GM21717 (cell line): ENCODE measurements at regions not wholly inside any gene's neighbourhood (a gene's known extent, or its start where the extent isn't known, plus 50 kb on each side); places are given as distances from the start of the nearest gene placed in this dataset.

Source experiments
- ATAC-seq: cut with Tn5 transposase; IDR thresholded peaks from one replicate; pipeline ENCODE4 v1.9.1; 2021; ENCODE audit warnings: mild to moderate bottlenecking, moderate library complexity; ENCODE audit not compliant: unreplicated experiment

DNA sequence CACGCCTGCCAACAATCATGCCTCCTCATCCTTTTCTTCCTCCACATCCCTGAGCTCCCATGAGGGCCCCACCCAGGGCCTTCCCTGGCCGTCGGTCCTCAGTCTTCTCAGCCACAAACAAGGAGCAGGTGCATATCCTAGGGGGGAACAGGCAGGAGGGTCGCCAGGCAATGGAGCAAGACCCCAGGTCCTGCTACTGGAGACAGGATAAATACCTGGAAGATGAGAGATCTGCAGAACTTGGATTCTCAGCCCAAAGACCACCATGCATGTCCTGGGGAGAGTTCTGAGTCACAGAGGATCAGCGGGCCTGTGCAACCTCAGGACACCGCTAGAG is 344.7 kb upstream of the TSHZ3 start:
- ATAC-seq: no peak

DNA sequence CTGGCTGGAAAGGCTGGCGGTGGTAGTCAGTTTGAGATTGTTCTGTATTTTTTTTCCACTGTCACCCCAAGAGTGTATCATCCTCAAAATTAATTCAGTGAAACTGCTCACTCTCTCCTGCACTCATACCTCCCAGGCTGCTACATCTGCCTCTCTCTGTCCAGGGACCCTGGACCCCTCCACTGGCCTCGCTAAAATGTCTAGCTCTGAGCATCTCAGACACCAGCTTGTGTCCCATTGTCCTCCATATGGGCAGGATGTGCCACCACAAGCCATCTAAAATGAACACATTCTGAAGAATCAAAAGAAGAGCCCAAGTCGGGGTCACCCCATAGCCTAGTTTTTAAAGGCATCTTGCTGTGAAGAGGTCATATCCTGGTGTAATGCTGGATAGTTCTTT is 345.5 kb upstream of the TSHZ3 start:
- ATAC-seq: no peak

- ATAC-seq: no peak
These were observed 350.2 kb upstream of the TSHZ3 start for GRCh38 chr19:31699421-31699820.

DNA sequence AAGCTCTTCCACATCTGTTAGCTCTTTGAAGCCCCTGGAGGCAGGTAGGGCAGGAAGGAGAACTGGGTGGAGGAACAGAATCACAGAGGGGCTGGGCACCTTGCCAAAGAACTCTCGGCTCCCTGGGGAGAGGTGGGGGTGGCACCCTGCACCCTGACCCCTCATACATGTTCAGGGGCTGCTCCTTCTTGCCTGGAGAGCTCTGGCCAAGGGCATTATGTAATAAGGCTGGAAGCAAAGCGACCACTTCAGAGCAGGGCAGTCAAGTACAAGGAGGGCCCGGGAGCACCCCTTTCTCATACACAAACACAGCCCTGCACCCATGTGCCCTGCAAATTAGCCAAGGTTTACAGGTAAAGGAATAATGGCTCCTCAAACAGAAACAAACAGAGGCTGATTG is 351.9 kb upstream of the TSHZ3 start:
- no peak for ATAC-seq

DNA sequence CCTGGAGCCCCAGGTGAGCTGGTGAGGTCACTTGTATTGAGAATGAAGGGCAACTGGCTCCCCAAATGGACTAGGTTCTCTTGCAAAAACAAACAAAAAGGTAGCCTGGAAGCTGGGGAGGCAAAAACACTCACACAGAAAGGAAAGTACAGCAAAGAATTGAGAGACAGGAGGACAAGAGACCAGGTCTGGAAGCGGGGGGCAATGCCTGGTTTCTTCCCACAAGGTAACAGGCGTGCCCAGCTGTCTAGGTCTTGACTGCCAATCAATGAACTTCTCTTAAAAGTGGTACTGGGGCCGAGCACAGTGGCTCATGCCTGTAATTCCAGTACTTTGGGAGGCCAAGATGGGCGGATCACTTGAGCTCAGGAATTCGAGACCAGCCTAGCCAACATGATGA is 356.4 kb upstream of the TSHZ3 start:
- no peak for ATAC-seq

GRCh38 chr19:31706131-31706530 is 356.9 kb upstream of the TSHZ3 start:
- ATAC-seq: no peak

- no peak for ATAC-seq
These were observed 357.7 kb upstream of the TSHZ3 start for GRCh38 chr19:31706691-31707620.

GRCh38 chr19:31708520-31708919 is 359.3 kb upstream of the TSHZ3 start:
- ATAC-seq: no peak

- no peak for ATAC-seq
These were observed 360.2 kb upstream of the TSHZ3 start for GRCh38 chr19:31709476-31709875.

DNA sequence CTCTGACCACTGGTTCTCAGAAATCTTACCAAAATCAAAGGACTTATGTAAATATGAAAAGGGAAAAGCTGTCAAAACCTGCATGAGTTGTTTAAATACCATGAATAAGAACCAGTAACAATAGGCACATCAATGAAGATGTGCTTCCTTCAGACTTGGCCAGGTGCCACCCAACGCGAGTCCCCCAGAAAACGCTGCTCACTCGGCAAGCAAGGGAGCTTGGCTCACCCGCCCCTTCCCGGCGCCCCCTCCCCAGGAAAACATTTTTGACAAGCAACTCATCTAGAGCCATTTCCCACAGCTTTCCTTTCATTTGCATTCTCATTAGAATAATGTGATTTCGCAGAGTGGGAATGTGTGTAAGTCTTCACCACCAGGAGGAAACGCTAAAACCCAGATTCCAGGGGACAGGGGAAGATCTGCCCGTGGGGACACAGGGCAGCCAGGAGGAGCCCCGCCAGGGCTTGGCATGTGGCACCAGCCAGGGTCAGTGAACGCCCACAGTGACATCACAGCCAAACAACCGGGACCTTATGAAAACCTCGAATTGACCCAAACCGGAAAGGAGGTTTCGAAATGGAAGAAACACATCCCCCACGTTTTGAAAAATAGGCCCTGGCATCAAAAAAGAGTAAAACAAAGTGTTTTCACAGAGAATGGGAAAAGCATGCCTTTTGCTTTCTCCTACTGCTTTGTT is 366.2 kb upstream of the TSHZ3 start:
- no peak for ATAC-seq

GRCh38 chr19:31716826-31717225 is 367.6 kb upstream of the TSHZ3 start:
- no peak for ATAC-seq

GRCh38 chr19:31717269-31717923 is 368.2 kb upstream of the TSHZ3 start:
- no peak for ATAC-seq

GRCh38 chr19:31718032-31718431 is 368.8 kb upstream of the TSHZ3 start:
- no peak for ATAC-seq

DNA sequence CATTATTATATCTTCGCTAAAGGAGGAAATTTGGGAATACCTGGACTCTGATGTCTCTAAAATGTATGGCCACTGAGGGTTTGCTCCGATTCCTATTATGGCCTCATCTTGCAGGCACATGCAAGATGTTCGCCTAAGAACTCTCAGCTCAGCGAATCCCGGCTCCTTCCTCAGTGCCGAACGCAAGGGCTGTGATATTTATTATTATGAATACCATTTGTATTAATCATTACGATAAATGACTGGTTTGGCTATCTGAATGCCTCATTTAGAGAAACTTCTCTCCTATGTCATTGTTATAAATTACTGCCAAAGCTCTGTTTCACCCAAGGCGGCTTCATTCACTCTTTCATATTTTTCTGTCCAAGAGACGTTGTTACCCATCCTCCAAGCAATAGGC is 369.7 kb upstream of the TSHZ3 start:
- ATAC-seq: no peak

DNA sequence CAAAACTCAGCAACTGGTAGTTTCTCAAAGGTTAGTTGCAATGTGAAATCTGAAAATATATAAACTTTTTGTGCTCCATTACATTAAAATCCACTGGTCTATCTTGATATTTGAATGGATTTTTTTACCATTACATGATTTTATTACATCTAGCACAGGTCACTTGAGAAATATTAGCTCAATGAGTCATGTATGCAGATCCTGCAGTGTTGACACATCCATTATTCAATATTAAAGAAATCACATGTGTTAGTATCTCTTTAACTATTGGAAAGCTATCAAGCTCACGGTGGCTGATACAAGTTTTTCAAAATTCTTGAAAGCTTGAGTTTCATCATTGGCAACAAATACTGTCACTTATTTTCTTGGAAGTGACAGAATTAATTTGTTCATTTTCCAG is 373.9 kb upstream of the TSHZ3 start:
- ATAC-seq: no peak

- ATAC-seq: no peak
These were observed 375.8 kb upstream of the TSHZ3 start for GRCh38 chr19:31725051-31725450.

DNA sequence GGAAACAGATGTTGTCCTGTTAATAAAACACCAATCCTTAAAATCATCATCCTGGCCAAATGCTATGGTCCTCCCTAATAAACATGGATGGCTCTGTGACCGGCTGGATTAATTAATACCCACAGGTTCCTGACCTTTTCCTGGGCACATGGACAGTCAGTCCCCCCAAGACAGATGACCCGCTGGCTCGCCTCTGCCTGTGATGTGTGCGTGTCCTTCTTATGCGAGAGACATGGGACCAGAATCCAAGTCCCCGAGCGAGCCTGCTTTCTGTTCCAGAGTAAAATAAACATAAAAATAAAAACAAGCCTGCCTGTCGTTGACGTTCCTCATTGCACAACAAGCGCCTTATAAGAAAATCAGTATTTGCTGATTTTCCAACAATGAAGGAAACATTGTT is 378.3 kb upstream of the TSHZ3 start:
- ATAC-seq: no peak

- no peak for ATAC-seq
These were observed 381.0 kb upstream of the TSHZ3 start for GRCh38 chr19:31730270-31730669.

- no peak for ATAC-seq
These were observed 384.4 kb upstream of the TSHZ3 start for GRCh38 chr19:31733591-31733990.

GRCh38 chr19:31742249-31742648 is 393.0 kb upstream of the TSHZ3 start:
- no peak for ATAC-seq

- no peak for ATAC-seq
These were observed 396.5 kb upstream of the TSHZ3 start for GRCh38 chr19:31745731-31746130.

DNA sequence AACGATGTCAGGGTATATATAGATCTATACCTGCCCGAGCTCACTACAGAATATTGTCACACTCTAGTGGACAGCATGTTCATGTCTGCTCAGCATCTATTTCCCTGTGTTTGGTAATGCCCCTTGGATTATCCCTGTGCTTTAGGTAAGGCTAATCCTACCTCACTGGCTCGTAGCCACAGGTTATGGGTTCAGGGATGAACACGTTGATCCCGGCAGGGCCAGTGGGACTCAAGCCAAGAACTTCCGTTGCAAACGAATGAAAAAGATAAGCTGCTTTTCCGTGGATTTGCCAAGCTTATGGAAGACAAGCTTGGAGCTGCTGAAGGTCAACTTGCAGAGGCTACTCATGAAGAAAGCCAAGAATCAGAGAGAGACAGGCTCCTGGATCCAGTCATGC is 400.0 kb upstream of the TSHZ3 start:
- ATAC-seq: no peak
